ENCODE measurements at regions not wholly inside any gene's neighbourhood (a gene's known extent, or its start where the extent isn't known, plus 50 kb on each side); places are given as distances from the start of the nearest gene placed in this dataset.
"Not testable (repeated sequence)": the region's sequence is repeated elsewhere in the genome, so short reads cannot be mapped to it uniquely, and the experiment has no call there.

DNA sequence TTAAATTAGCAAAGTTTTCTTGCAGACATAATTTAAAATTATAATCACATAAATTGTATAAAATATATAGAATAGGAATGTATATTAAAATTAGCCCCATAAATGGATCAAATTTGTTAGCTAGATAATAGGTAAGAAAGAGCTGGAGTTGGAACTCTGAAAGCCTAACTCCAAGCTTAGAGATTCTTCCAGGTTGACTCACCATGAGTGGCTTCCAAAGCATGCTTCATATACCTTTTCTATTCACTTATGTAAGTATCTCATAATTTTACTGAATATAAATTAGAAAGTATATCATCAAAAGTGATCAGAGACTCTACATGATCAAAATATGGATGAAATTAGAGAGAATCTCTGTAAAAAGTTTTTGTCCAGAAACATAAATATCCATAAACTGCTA lies 320.7 kb upstream of the MAGI2 start:
- DNase-seq, result no peak

GRCh38 chr7:79770970-79771369 lies 317.5 kb upstream of the MAGI2 start:
- no peak for DNase-seq

- peak in 1 of 2 donors; percentile 5 for DNase-seq
Measured at GRCh38 chr7:79770063-79770462, 316.6 kb upstream of the MAGI2 start.

GRCh38 chr7:79767876-79768560 lies 314.6 kb upstream of the MAGI2 start:
- DNase-seq, result not testable (repeated sequence)

GRCh38 chr7:79767192-79767591 lies 313.7 kb upstream of the MAGI2 start:
- not testable (repeated sequence) for DNase-seq

- no peak for DNase-seq
Measured at GRCh38 chr7:79761876-79762429, 308.5 kb upstream of the MAGI2 start.

GRCh38 chr7:79750941-79751340 lies 297.5 kb upstream of the MAGI2 start:
- not testable (repeated sequence) for DNase-seq

- DNase-seq, result no peak
Measured at GRCh38 chr7:79749856-79750255, 296.4 kb upstream of the MAGI2 start.

DNA sequence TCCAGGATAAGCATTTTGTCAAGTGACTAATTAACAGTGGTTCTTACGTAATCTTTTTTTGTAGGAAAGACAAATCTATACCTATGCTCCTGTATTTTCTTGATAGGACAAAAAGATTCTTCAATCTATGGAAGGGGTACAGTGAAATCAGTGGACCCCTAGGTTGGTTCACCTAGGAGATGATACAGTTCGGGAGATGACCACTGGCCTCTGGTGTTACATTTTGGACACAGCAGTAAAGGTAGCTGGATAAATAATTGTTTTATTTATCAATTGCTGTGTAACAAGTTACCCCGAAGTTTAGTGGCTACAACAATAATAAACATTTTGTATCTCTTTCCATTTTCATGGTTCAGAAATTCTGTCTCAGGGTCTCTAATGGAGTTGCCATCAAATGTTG lies 288.2 kb upstream of the MAGI2 start:
- no peak for DNase-seq

DNA sequence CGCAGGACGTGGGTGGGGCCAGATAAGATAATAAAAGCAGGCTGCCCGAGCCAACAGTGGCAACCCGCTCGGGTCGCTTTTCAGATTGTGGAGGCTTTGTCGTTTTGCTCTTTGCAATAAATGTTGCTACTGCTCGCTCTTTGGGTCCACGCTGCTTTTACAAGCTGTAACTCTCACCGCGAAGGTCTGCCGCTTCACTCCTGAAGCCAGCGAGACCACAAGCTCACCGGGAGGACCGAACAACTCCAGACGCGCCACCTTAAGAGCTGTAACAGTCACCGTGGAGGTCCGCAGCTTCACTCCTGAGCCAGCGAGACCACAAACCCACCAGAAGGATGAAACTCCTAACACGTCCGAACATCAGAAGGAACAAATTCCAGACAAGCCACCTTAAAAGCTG lies 286.6 kb upstream of the MAGI2 start:
- DNase-seq, result no peak

- DNase-seq, result not testable (repeated sequence)
Measured at GRCh38 chr7:79739036-79739709, 285.7 kb upstream of the MAGI2 start.

- no peak for DNase-seq
Measured at GRCh38 chr7:79736418-79736817, 283.0 kb upstream of the MAGI2 start.

DNA sequence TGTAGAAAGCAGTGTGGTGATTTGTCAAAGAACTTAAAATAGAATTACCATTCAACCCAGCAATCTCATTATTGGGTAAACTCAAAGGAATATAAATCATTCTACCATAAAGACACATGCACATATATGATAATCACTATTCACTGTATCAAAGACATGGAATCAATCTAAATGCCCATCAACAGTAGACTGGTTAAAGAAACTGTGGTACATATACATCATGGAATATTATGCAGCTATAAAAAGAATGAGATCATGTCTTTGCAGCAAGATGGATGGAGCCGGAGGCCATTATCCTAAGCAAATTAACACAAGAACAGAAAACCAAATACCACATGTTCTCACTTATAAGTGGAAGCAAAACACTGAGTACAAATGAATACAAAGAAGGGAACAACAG lies 281.5 kb upstream of the MAGI2 start:
- no peak for DNase-seq

GRCh38 chr7:79734181-79734580 lies 280.7 kb upstream of the MAGI2 start:
- DNase-seq, result no peak

- DNase-seq, result no peak
Measured at GRCh38 chr7:79732535-79732934, 279.1 kb upstream of the MAGI2 start.

DNA sequence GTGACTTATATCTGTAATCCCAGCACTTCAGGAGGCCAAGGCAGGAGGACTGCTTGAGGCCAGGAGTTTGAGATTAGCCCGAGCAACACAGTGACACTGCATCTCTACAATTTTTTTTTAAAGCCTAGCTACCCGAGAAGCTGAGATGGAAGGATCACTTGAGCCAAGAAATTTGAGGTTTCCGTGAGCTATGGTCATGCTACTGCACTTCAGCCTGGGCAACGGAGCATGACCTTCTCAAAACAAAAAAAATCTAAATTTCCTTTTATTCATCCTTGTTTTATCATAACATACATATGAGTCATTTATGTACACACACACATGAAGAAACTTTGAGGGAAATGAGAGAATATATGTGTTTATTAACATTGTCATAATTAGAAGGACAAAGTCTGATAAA lies 277.5 kb upstream of the MAGI2 start:
- no peak for DNase-seq

DNA sequence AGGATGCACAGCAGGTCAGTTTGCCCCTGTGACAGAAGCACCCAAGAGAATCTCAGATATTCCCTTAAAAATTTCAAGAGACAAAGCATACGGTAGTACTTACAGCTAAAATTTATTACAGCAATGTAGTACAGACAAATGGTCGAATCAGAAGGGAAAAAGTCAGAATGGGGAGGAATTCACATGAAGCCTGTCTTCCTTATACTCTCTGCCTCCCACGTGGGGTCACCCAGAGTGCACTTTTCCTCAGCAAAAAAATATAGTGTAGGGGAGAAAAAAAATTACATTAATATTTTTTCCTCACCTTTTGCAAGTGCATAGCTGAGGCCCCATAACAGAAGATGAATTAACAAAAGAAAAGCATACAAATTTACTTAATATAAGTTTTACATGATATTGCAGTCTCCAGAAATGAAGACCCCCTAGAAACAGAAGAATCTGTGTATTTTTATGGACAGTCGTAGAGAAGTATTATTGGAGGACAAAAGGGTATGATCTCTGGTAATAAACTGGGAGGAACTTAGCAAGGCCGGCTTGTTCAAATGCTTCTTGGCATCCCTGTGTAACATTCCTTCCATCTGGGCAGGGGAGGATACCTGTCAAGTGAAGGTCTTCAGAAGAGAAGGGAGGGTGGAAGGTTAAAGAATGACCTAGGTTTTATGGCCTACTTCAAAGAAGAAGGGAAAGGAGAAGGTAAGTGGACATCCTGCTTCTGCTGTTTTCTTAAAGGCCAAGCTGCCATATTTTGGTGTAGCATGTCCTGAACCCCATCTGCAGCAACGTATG lies 270.6 kb upstream of the MAGI2 start:
- DNase-seq, result no peak

DNA sequence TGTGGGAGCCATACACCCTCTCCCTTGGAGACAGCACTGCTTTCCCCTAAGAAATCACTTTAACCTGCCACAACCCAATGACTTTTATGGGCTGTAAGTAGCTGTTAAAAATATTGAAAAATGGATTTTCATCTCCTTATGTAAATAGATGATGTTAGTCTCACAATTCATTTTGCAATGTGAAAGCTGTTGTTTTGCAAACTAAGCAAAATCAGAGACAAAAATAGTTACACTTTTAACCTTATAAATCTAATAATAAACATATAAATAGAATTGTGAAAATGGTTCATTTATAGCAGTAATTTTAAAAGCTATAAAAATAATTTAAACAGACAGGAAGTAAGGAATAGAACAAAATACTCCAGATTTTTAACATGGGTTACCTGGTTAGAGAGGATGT lies 268.8 kb upstream of the MAGI2 start:
- no peak for DNase-seq

DNA sequence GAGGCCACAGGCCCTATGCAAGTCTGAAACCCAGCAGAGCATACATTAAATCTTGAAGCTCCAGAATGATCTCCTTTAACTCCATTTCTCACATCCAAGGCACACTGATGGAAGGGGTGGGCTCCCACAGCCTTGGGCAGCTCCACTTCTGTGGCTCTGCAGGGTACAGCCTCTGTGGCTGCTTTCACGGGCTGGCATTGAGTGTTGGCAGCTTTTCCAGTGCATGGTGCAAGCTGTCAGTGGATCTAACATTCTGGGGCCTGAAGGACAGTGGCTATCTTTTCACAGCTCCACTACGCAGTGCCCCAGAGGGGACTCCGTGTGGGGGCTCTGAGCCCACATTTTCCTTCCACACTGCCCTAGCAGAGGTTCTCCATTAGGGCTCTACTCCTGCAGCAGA lies 265.7 kb upstream of the MAGI2 start:
- DNase-seq, result no peak

- no peak for DNase-seq
Measured at GRCh38 chr7:79716329-79716728, 262.9 kb upstream of the MAGI2 start.

- DNase-seq, result no peak
Measured at GRCh38 chr7:79714081-79714480, 260.6 kb upstream of the MAGI2 start.

GRCh38 chr7:79713276-79713675 lies 259.8 kb upstream of the MAGI2 start:
- no peak for DNase-seq

DNA sequence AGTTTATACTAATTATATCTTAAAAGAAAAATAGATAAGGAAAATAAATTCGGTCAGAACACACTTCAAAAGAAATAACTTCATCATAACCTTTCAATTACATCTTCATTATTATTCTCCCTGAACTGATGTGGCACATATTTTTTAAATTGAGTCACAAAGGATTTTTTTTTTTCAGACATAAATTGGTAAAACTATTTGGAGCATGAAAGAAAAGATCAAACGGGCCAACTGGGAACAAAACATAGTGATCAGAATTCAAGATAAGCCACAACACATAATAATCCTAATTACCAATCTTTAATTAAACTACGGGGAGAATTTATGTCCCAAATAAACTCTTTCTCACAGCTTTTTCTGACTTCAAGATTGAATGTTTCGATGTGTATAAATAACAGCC lies 258.2 kb upstream of the MAGI2 start:
- DNase-seq, result no peak
